Activated CD4-positive, alpha-beta T cell treated with anti-CD3 and anti-CD28 coated beads, Interleukin-2, amount 10 ng/mL, durations not matched to agents 24 days and 14 days (primary cell): ENCODE measurements at regions not wholly inside any gene's neighbourhood (a gene's known extent, or its start where the extent isn't known, plus 50 kb on each side); places are given as distances from the start of the nearest gene placed in this dataset.

Source experiments
- DNase-seq: peaks from one replicate; pipeline ENCODE4 v3.0.0; 2022
- H3K27ac Mint-ChIP-seq: one replicate; pipeline ENCODE4 v1.8.0; 2022; ENCODE audit warnings: mild to moderate bottlenecking, mixed read lengths
- H3K27me3 Mint-ChIP-seq: one replicate; pipeline ENCODE4 v1.8.0; 2022; ENCODE audit warnings: mixed read lengths
- H3K36me3 Mint-ChIP-seq: one replicate; pipeline ENCODE4 v1.8.0; 2022; ENCODE audit warnings: low read depth, mild to moderate bottlenecking, mixed read lengths
- H3K4me1 Mint-ChIP-seq: one replicate; pipeline ENCODE4 v1.8.0; 2021; ENCODE audit warnings: mixed read lengths
- H3K4me3 Mint-ChIP-seq: one replicate; pipeline ENCODE4 v1.8.0; 2022; ENCODE audit warnings: mild to moderate bottlenecking, moderate library complexity, mixed read lengths
- H3K9me3 Mint-ChIP-seq: one replicate; pipeline ENCODE4 v1.8.0; 2021; ENCODE audit warnings: mixed read lengths
- intact Hi-C: fragments of 100-400 bp; cut with micrococcal nuclease; formaldehyde crosslinking; loops from one replicate; pipeline ENCODE4 v1.15.1; 2023

DNA sequence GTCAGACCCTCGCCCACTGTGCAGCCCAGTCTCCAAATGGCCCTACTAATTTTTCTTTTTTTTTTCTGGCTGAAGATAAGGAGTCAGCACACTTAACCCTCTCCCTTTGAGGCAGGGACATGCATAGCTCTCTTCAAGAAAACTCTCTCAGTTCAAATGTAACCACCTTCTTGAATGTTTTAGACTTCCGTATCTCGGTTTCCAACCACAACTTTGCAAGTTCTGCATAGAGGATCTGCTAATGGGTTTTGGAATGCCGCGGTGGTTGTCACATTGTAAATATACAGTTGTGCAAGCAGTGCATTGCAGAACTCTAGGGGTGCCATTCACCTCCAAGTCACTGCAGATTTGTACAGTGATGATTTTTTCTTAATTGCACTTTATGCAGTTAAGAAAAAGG, 59.4 kb upstream of the SLC35B3 start:
- no peaks in the 10 kb centered on the region for H3K27me3 Mint-ChIP-seq
- intact Hi-C loops = no loop called here
- DNase-seq = no peak
- peaks cover 4% of the 10 kb centered on the region for H3K9me3 Mint-ChIP-seq
- H3K27ac Mint-ChIP-seq = no peak overlapping the region
- H3K4me1 Mint-ChIP-seq = no peaks in the 10 kb centered on the region
- H3K4me3 Mint-ChIP-seq = no peak overlapping the region
- H3K36me3 Mint-ChIP-seq = no peaks in the 10 kb centered on the region

- peaks cover 4% of the 10 kb centered on the region for H3K9me3 Mint-ChIP-seq
- no peaks in the 10 kb centered on the region for H3K4me1 Mint-ChIP-seq
- H3K27me3 Mint-ChIP-seq = no peaks in the 10 kb centered on the region
- H3K36me3 Mint-ChIP-seq = no peaks in the 10 kb centered on the region
- intact Hi-C loops = no loop called here
- no peak for DNase-seq
- no peak overlapping the region for H3K4me3 Mint-ChIP-seq
- no peak overlapping the region for H3K27ac Mint-ChIP-seq
Measured at GRCh38 chr6:8492536-8493133, 57.3 kb upstream of the SLC35B3 start.
